Endothelial cell of umbilical vein (primary cell): ENCODE measurements at regions not wholly inside any gene's neighbourhood (a gene's known extent, or its start where the extent isn't known, plus 50 kb on each side); places are given as distances from the start of the nearest gene placed in this dataset.

Experiments
- BruUV-seq: library from RNA; stranded (reverse); fragments of 400-500 nt; replicated peaks from 2 replicates; lab custom pipeline; 2021; lab: Mats Ljungman, UMichigan
- CTCF ChIA-PET: fragments of 300-600, 350-600 bp; sonication (Branson Sonifier 250); formaldehyde crosslinking; loops from one replicate; lab custom pipeline; 2021; ENCODE audit warnings: antibody characterized with exemption, inconsistent platforms; lab: Charles Lee
- POLR2A ChIA-PET: fragments of 300-600, 350-600 bp; sonication (Branson Sonifier 250); formaldehyde crosslinking; loops from one replicate; lab custom pipeline; 2021; ENCODE audit warnings: antibody characterized with exemption, inconsistent platforms; lab: Charles Lee
- DNase-seq: peaks from one replicate; pipeline ENCODE4 v3.0.0-alpha.2; 2011; ENCODE audit warnings: low read depth, low spot score
- FAIRE-seq: peaks from 2 replicates; lab custom pipeline; 2011; peaks lifted over from hg19 to GRCh38; lab: Jason Lieb, UNC
- H2AFZ ChIP-seq: 2 replicates; pipeline ENCODE4 v1.6.0; 2012; ENCODE audit warnings: low read depth, low read length, control low read depth, inconsistent platforms
- H3K27ac ChIP-seq: 2 replicates; pipeline ENCODE4 v1.5.1; 2011; ENCODE audit warnings: low read depth, mild to moderate bottlenecking, control low read depth, low read length, moderate library complexity; ENCODE audit not compliant: insufficient read depth
- H3K27me3 ChIP-seq, 2 experiments: 2 replicates each; pipeline versions ENCODE4 v1.6.0 to v1.6.1; 2011; ENCODE audit warnings: low read length in 2 of 2, mixed read lengths in 1 of 2; ENCODE audit not compliant: control insufficient read depth in 2 of 2, insufficient read depth in 2 of 2
- H3K36me3 ChIP-seq, 2 experiments: 2 replicates in 1 of 2; 3 replicates in 1 of 2; pipeline ENCODE4 v1.5.1; 2011; ENCODE audit warnings: low read length in 2 of 2, mild to moderate bottlenecking in 1 of 2, moderate library complexity in 1 of 2; ENCODE audit not compliant: control insufficient read depth in 2 of 2, insufficient read depth in 2 of 2; ENCODE audit errors: extremely low read depth in 1 of 2
- H3K4me1 ChIP-seq: 3 replicates; pipeline ENCODE4 v1.5.1; 2011; ENCODE audit warnings: mild to moderate bottlenecking, low read length; ENCODE audit not compliant: control insufficient read depth, insufficient read depth; ENCODE audit errors: extremely low read depth
- H3K4me2 ChIP-seq: 2 replicates; pipeline ENCODE4 v1.6.1; 2011; ENCODE audit warnings: low read length, control low read depth, mixed read lengths; ENCODE audit not compliant: insufficient read depth
- H3K4me3 ChIP-seq, 3 experiments: fragments of 200-600 bp in 1 of 3; sonication (generic), shearing (Covaris generic) in 1 of 3; replicated peaks in 1 of 3; 2 replicates each; pipeline ENCODE4 v1.5.1; 2011 to 2016; ENCODE audit warnings: control low read depth in 3 of 3, low read length in 3 of 3, mild to moderate bottlenecking in 2 of 3, inconsistent platforms in 1 of 3, low read depth in 1 of 3, moderate library complexity in 1 of 3; ENCODE audit not compliant: insufficient read depth in 1 of 3
- H3K79me2 ChIP-seq: 2 replicates; pipeline ENCODE4 v1.6.0; 2012; ENCODE audit warnings: low read length, inconsistent platforms; ENCODE audit not compliant: control insufficient read depth, insufficient read depth
- H3K9ac ChIP-seq: replicated peaks from 2 replicates; pipeline ENCODE3; 2011; ENCODE audit warnings: low read length, control low read depth; ENCODE audit not compliant: insufficient read depth; ENCODE audit errors: extremely low read depth
- H3K9me1 ChIP-seq: replicated peaks from 3 replicates; pipeline ENCODE4 v1.6.0; 2011; ENCODE audit warnings: mild to moderate bottlenecking, low read length; ENCODE audit not compliant: control insufficient read depth, insufficient read depth; ENCODE audit errors: extremely low read depth
- H3K9me3 ChIP-seq: replicated peaks from 2 replicates; pipeline ENCODE4 v1.5.1; 2012; ENCODE audit warnings: low read length, inconsistent platforms; ENCODE audit not compliant: control insufficient read depth, insufficient read depth
- H4K20me1 ChIP-seq: replicated peaks from 2 replicates; pipeline ENCODE3; 2011; ENCODE audit warnings: mild to moderate bottlenecking, low read length; ENCODE audit not compliant: control insufficient read depth, insufficient read depth; ENCODE audit errors: extremely low read depth
- CTCF ChIP-seq, 2 donors: IDR thresholded peaks; 1 replicate in 1 of 2; 2 replicates in 1 of 2; pipeline ENCODE4 v1.5.1; 2011; ENCODE audit warnings: low read length in 2 of 2, mild to moderate bottlenecking in 2 of 2, moderate library complexity in 2 of 2, control low read depth in 1 of 2, inconsistent platforms in 1 of 2, low read depth in 1 of 2; ENCODE audit not compliant: insufficient read depth in 1 of 2; ENCODE audit errors: extremely low read depth in 1 of 2
- FOS ChIP-seq: IDR thresholded peaks from 2 replicates; pipeline ENCODE4 v1.6.1; 2011; ENCODE audit warnings: mild to moderate bottlenecking, low read length, moderate library complexity, borderline replicate concordance; ENCODE audit not compliant: insufficient read depth
- JUN ChIP-seq: IDR thresholded peaks from 2 replicates; pipeline ENCODE4 v1.6.1; 2011; ENCODE audit warnings: borderline replicate concordance, low read depth; ENCODE audit not compliant: insufficient read length, insufficient read depth
- MAX ChIP-seq: IDR thresholded peaks from 2 replicates; pipeline ENCODE4 v1.6.1; 2011; ENCODE audit not compliant: insufficient read depth, insufficient read length
- MYC ChIP-seq: IDR thresholded peaks from one replicate; pipeline ENCODE4 v1.6.1; 2011; ENCODE audit warnings: mild to moderate bottlenecking, low read depth, low read length
- POLR2A ChIP-seq: IDR thresholded peaks from 2 replicates; pipeline ENCODE4 v1.6.1; 2012; ENCODE audit warnings: low read depth, mild to moderate bottlenecking, control low read depth, low read length
- dilution Hi-C: fragments of 300-500 bp; cut with MboI; formaldehyde crosslinking; loops from one replicate; pipeline ENCODE4 v1.15.0; 2019; ENCODE audit warnings: low sequenced_read_pairs; ENCODE audit not compliant: extremely low pct_ligation_motif_present
- intact Hi-C: fragments of 100-400 bp; cut with micrococcal nuclease; formaldehyde crosslinking; loops from one replicate; pipeline ENCODE4 v1.10.0; 2022

GRCh38 chr1:83023212-83023611, 975.7 kb downstream of the TTLL7 start:
- no peak for FAIRE-seq
- no peaks in the 10 kb centered on the region for H3K9me3 ChIP-seq
- H2AFZ ChIP-seq, result no peak overlapping the region
- no peak overlapping the region for H3K27ac ChIP-seq
- no peaks in the 10 kb centered on the region for H3K4me1 ChIP-seq
- H3K36me3 ChIP-seq, result no peaks in the 10 kb centered on the region
- H3K9ac ChIP-seq, result no peak overlapping the region
- BruUV-seq, result no TSS peak
- no peak overlapping the region for H3K4me3 ChIP-seq
- TF ChIP-seq JUN, result no peak
- H4K20me1 ChIP-seq, result no peaks in the 10 kb centered on the region
- POLR2A ChIA-PET, result no interaction called here
- no peaks in the 10 kb centered on the region for H3K27me3 ChIP-seq
- no peak for DNase-seq
- H3K79me2 ChIP-seq, result no peaks in the 10 kb centered on the region
- CTCF ChIA-PET, result no interaction called here
- intact Hi-C loops (no loop called here), dilution Hi-C loops (no loop called here)
- H3K4me2 ChIP-seq, result no peak overlapping the region
- H3K9me1 ChIP-seq, result no peaks in the 10 kb centered on the region

- no peak overlapping the region for H3K27ac ChIP-seq
- intact Hi-C loops (no loop called here), dilution Hi-C loops (no loop called here)
- FAIRE-seq (no peak), DNase-seq (no peak)
- no peaks in the 10 kb centered on the region for H3K9me1 ChIP-seq
- BruUV-seq, result no TSS peak
- H3K9me3 ChIP-seq, result no peaks in the 10 kb centered on the region
- no peak overlapping the region for H2AFZ ChIP-seq
- no peaks in the 10 kb centered on the region for H3K27me3 ChIP-seq
- no peaks in the 10 kb centered on the region for H3K79me2 ChIP-seq
- no peak overlapping the region for H3K9ac ChIP-seq
- TF ChIP-seq POLR2A (no peak), MAX (no peak), JUN (no peak), FOS (no peak), MYC (no peak), CTCF (IDR thresholded peaks at IDR 0.05; ENCODE audit: extremely low read depth in 1 of 2, insufficient read depth in 1 of 2, low read depth in 1 of 2, low read length in 2 of 2) (no peak)
- CTCF ChIA-PET, result no interaction called here
- H4K20me1 ChIP-seq, result no peaks in the 10 kb centered on the region
- POLR2A ChIA-PET, result no interaction called here
- no peaks in the 10 kb centered on the region for H3K4me1 ChIP-seq
- no peak overlapping the region for H3K4me2 ChIP-seq
- H3K4me3 ChIP-seq, result no peak overlapping the region
- no peaks in the 10 kb centered on the region for H3K36me3 ChIP-seq
Measured at GRCh38 chr1:83022206-83022605, 976.7 kb downstream of the TTLL7 start.
